Embryonic facial prominence (tissue), 1 donor: ENCODE measurements at regions not wholly inside any gene's neighbourhood (a gene's known extent, or its start where the extent isn't known, plus 50 kb on each side); places are given as distances from the start of the nearest gene placed in this dataset.

Source experiments
- DNase-seq: peaks from one replicate; pipeline ENCODE4 v3.0.0-alpha.2; 2016; ENCODE audit errors: extremely low spot score

DNA sequence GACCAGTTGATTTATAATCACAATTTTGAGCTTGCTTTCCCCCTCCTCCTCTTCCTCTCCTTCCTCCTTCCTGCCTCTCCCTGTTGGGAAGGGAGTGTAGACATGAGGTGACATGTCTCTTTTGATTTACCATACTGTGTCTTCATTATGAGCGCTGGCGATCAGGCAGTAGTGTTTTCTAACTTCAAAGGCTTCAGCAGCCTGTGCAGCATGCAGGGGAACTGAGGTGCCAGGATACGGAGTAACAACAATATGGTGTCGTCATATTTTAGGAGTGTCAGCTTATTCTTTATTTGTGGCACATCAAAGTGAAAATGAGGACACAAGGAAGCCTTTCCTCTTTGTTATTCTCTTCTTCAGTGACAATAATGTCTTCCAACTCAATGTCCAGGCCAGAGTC, 864.2 kb downstream of the SLC4A3 start:
- DNase-seq, result no peak

GRCh38 chr2:220493871-220494525, 866.6 kb downstream of the SLC4A3 start:
- DNase-seq, result no peak

GRCh38 chr2:220496513-220496912, 869.1 kb downstream of the SLC4A3 start:
- DNase-seq, result no peak

- no peak for DNase-seq
These were observed 871.8 kb downstream of the SLC4A3 start for GRCh38 chr2:220499225-220499624.

GRCh38 chr2:220502539-220502938, 875.1 kb downstream of the SLC4A3 start:
- DNase-seq, result no peak

DNA sequence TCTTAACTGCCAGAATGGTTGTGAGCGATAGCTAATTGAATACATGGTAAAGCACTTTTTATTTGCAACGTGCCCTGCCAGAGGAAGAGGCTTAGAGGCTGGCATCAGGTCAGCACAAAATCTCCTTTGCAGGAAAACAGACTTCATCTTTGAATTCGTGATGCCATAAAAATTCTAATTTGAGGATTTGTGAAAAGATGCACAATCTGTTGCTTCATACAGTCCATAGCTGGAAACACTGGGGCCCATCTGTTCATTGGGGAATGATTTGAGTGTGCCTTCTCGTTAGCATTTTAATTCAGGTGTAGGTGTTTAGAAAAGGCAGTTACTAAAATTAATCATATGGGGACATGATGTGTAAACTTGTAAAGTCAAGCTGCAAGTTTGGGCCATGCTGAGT, 876.0 kb downstream of the SLC4A3 start:
- no peak for DNase-seq

DNA sequence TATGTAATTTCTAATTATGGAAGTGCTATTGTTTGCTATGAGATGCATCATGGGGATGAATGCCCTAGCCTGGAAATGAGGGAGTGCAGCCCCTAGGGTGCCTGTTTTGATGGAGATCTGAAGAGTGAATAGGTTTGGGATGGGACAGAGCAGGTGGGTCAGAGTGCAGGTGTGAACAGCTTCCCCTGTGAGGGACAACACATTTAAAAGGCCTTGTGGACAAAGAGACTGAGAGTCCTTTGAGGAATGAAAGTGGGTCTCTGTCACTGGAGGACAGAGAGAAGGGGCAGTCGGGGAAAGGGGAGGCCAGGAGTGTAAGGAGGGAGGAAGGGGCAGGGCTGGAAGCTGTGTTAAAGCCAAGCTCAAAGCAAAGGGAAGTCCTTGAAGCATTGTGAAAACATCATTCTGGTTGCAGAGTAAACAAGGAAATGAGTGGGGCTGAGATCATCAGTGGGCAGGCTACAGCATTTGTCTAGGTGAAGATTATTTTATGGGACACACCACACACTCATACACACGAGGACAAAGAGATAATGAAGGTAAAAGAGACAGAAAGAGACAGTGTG, 877.6 kb downstream of the SLC4A3 start:
- no peak for DNase-seq

GRCh38 chr2:220506466-220506865, 879.0 kb downstream of the SLC4A3 start:
- no peak for DNase-seq

DNA sequence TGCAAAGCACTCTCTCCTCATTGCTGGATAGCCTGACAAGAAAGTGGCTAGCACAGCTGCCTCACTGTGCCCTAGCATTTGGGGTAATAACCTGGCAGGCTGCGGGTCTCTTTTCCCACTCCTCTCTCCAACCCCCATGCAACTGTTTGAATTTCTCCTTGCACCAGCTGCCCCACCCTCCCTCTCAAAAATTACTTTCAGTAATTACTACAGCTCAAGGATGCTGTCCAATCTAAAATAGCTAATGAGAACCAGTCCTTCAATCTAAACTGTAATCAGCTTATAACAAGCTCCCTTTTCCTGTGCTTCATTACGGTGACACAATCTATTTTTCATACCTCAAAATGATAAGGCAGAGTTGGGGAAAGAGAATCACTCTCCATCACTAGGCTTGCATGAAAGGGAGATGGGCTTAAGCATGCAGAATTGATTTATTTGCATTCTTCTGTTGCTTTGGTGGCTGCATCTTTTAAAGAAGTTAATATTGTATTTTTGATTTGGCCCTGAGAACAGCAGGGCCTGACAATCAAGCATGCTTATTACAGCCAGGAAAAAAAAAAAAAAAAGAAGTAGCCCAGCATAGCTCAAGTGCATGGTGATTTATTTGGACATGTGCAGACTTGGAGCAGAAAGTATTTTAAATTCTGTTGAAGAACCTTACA, 881.8 kb downstream of the SLC4A3 start:
- no peak for DNase-seq

- DNase-seq, result no peak
These were observed 882.5 kb downstream of the SLC4A3 start for GRCh38 chr2:220509966-220510365.

GRCh38 chr2:220510668-220511067, 883.2 kb downstream of the SLC4A3 start:
- DNase-seq, result no peak

DNA sequence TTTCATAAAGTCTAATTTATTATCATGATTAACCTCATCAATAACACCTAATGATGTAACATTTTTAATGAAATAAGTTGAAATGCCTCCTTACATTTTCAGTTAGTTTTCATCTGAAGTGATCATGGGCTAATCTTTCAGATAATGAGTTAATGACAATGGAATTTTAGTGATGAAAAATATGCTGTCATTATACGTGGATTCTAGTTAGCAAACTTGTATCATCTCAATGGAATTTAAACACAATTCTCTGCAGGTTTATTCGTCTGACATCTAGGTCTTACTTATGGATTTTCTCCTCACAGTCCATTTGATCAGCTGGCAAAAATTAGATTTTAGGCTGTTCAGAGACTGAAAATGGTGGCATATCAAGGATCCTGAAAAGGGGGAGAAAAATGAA, 885.0 kb downstream of the SLC4A3 start:
- DNase-seq, result no peak

DNA sequence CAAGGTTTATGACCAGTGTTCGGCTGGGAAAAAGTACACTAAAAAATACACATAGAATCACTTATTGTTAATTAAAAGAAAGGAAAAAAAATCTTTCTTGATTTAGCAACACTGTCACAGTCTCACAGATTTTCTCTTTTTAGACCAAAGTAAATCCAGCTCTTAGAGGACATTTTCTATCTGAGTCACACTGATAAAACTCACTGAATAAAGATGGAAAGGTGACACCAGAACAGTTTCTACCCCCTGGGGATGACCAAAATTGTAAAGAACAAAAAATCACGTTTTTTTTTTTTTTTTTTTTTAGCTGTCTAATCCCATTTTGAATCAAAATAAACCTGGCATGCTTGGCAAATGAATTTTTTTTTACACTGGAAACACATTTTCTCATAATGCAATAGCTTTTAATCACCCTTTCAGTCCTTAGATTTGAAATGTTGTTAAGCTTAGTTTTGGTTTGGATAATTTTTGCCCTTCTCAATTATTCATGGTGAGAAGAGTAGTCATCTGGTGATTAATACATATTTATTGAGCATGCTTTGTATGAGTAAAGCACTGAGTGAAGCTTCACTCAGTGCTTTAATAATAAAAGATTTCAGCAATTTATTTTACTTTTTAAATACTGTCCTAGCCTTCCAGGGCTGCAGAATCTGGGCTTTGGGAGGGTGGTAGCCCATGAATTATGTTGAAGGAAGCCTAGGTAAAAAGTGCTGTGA, 886.3 kb downstream of the SLC4A3 start:
- no peak for DNase-seq

GRCh38 chr2:220521551-220521950, 894.1 kb downstream of the SLC4A3 start:
- no peak for DNase-seq

DNA sequence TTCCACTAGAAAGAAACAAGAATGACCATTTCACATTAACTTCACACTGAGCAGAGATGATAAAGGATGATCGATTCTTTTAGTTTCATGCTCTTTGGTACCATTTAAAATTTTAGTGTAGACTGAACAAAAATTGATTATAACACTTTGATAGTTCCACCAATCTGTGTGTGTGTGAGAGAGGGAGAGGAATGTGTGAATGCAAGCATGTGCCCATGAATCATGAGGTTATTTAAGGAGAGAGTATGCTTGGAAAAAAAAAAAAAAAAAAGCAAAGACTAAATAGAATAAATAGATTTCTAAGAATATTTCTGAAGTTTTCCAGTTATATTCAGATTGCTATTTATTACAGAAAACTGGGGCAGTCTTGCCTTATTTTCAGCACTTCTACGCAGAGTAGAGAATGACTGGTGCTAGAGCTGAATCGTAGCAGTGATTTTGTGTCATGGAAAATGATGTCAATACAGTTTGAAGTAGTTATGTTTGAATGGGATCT, 900.8 kb downstream of the SLC4A3 start:
- DNase-seq, result no peak

DNA sequence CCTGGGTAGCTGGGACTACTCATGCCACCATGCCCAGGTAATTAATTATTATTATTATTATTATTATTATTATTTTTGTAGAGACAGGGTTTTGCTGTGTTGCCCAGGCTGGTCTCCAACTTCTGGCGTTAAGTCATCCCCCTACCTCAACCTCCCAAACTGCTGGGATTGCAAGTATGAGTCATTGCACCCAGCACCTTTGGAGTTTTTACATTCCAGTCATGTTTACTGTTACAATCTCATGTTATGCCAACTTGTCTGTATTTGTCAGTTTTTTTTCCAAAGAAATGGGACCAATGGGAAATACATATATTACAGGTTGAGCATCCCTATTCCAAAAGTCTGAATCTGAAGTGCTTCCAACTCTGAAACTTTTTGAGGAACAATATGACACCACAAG, 903.8 kb downstream of the SLC4A3 start:
- DNase-seq, result no peak

DNA sequence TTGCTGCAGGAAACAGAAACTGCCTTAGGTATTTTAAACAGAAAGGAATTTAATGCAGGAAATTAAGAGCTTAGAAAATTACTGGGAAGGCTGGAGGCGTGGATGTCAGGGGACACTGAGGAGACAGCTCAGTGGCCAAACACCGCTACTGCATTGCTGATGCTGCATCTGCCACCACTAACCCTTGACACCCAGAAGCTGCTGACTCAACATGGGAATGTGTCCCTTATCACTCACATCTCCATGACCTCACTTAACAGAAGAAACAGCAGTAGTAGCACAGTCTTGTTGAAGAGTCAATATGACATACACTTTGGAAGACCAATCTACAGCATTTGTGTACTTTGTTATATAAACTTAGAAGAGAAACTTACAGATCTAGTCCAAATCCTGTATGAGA, 906.1 kb downstream of the SLC4A3 start:
- DNase-seq, result no peak

GRCh38 chr2:220539481-220539880, 912.1 kb downstream of the SLC4A3 start:
- DNase-seq, result no peak

DNA sequence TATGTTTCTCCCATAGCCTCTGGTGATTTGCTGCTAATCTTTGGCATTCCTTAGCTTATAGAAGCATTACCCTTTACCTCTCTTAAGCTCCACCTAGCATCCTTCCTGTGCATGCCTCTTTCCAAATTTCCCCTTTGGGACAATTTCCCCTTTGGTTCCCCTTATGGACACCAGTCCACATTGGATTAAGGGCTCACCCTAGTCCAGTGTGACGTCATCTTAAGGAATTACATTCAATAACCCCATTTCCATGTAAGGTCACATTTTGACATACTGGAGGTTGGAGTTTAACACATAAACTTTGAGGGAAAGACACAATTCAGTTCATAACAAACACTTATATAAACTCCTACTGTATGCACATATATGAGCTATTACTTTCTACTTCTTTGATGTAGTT, 916.6 kb downstream of the SLC4A3 start:
- DNase-seq, result no peak

DNA sequence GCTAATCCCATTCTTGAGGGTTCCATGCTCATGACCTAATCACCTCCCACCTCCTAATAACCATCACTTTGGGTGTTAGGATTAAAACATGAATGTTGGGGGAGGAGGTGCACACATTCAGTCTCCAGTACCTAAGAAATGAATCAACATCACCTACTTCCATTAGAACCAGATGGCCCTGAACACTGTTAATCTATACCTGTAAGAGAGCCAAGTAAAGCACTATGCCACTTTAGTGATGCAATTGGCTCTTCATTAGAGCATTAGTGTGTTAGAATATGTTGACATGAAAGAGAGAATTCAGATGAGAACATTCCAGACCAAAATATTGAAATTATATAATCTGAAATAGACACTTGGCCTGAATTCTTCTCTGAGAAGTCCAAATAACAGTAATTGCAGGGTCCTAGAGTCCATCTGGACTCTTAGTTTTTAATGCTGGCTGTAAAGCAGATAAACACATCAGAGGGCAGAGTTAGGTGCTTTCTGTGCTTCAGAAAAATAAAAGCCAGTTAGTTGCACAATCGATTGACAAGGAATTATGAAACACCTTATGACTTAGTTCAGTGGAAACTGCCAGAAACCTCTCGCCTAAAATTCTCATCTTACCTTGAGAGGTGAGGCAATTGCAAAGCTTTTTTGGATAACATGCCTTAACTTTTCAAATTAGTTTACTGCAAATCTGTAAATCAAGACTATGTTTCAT, 923.7 kb downstream of the SLC4A3 start:
- DNase-seq, result no peak

- DNase-seq, result no peak
These were observed 925.5 kb downstream of the SLC4A3 start for GRCh38 chr2:220552790-220553535.
